GM23248 (cell line): ENCODE measurements at regions not wholly inside any gene's neighbourhood (a gene's known extent, or its start where the extent isn't known, plus 50 kb on each side); places are given as distances from the start of the nearest gene placed in this dataset.

ENCODE experiments used
- DNase-seq: peaks from one replicate; pipeline ENCODE4 v3.0.0-alpha.2; 2015
- H2AFZ ChIP-seq: fragments of 200-600 bp; sonication (generic); 2 replicates; pipeline ENCODE4 v1.6.1; 2016; ENCODE audit warnings: antibody characterized with exemption
- H3F3A ChIP-seq: fragments of 200-600 bp; sonication (generic); 2 replicates; pipeline ENCODE4 v1.6.1; 2016; ENCODE audit warnings: mild to moderate bottlenecking, antibody characterized with exemption, mixed run types; ENCODE audit not compliant: insufficient read depth
- H3K27ac ChIP-seq: fragments of 200-600 bp; sonication (generic); 2 replicates; pipeline ENCODE4 v1.5.1; 2016; ENCODE audit warnings: mild to moderate bottlenecking
- H3K27me3 ChIP-seq: fragments of 200-600 bp; sonication (generic); replicated peaks from 2 replicates; pipeline ENCODE4 v1.6.1; 2016; ENCODE audit warnings: mild to moderate bottlenecking; ENCODE audit not compliant: insufficient read depth
- H3K36me3 ChIP-seq: fragments of 200-600 bp; sonication (generic); 2 replicates; pipeline ENCODE4 v1.6.1; 2016; ENCODE audit warnings: low read depth, mild to moderate bottlenecking
- H3K4me1 ChIP-seq: fragments of 200-600 bp; sonication (generic); 2 replicates; pipeline ENCODE4 v1.6.1; 2016; ENCODE audit warnings: mild to moderate bottlenecking; ENCODE audit not compliant: insufficient read depth
- H3K4me2 ChIP-seq: fragments of 200-600 bp; sonication (generic); one replicate; pipeline ENCODE4 v1.6.1; 2016; ENCODE audit warnings: mild to moderate bottlenecking; ENCODE audit not compliant: unreplicated experiment
- H3K4me3 ChIP-seq: fragments of 200-600 bp; sonication (generic); 2 replicates; pipeline ENCODE4 v1.5.1; 2016; ENCODE audit warnings: mild to moderate bottlenecking
- H3K79me2 ChIP-seq: fragments of 200-600 bp; sonication (generic); 2 replicates; pipeline ENCODE4 v1.6.1; 2016; ENCODE audit warnings: mild to moderate bottlenecking; ENCODE audit not compliant: insufficient read depth
- H3K9ac ChIP-seq: fragments of 200-600 bp; sonication (generic); 2 replicates; pipeline ENCODE4 v1.6.1; 2016; ENCODE audit warnings: mild to moderate bottlenecking
- H3K9me2 ChIP-seq: fragments of 200-600 bp; sonication (generic); 2 replicates; pipeline ENCODE4 v1.6.1; 2016; ENCODE audit warnings: mixed run types, mild to moderate bottlenecking, moderate library complexity; ENCODE audit not compliant: insufficient read depth
- H3K9me3 ChIP-seq: fragments of 200-600 bp; sonication (generic); one replicate; pipeline ENCODE4 v1.6.1; 2017; ENCODE audit warnings: low read depth
- H4K20me1 ChIP-seq: fragments of 200-600 bp; sonication (generic); 2 replicates; pipeline ENCODE4 v1.6.0; 2016; ENCODE audit not compliant: insufficient read depth
- EZH2 ChIP-seq: fragments of 200-600 bp; sonication (generic); IDR thresholded peaks from 2 replicates; pipeline ENCODE4 v1.6.1; 2018; ENCODE audit warnings: antibody characterized with exemption, mild to moderate bottlenecking; ENCODE audit not compliant: insufficient read depth, poor library complexity, severe bottlenecking
- EZH2phosphoT487 ChIP-seq: fragments of 200-600 bp; sonication (generic); IDR thresholded peaks from 2 replicates; pipeline ENCODE4 v1.6.1; 2018; ENCODE audit warnings: antibody characterized with exemption, moderate library complexity, mild to moderate bottlenecking, low read depth; ENCODE audit not compliant: insufficient read depth
- WGBS, 2 experiments: methylation state at CpG; one replicate each; pipeline ENCODE4 v1.1.6; 2015 to 2017; ENCODE audit warnings: low lambda C conversion rate in 2 of 2, low coverage in 1 of 2; ENCODE audit errors: missing lambda C conversion rate in 2 of 2; 5-methylcytosine and 5-hydroxymethylcytosine counted together
- in situ Hi-C: fragments of 300-500 bp; cut with MboI; formaldehyde crosslinking; loops from 2 replicates; pipeline ENCODE4 v1.15.0; 2020

DNA sequence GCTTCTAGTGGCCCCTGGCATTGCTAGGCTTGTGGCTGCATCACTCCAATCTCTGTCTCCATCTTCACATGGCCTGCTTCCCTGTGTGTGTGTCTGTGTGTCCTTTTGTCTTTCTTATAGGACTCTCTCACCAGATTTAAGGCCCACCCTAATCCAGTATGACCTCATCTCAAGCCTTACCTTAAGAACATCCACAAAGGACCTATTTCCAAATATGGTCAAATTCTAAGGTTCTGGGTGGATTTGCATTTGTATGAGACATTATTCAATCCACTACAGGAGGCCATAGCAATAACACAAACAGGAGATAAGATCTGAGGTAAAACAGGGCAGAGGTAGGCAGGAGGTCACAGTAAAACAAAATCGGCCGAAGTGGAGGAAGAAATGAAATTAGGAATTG, 375.9 kb downstream of the BTG1 start:
- H4K20me1 ChIP-seq: no peaks in the 10 kb centered on the region
- no peaks in the 10 kb centered on the region for H3K79me2 ChIP-seq
- H3K4me3 ChIP-seq: no peak overlapping the region
- 97 to 100% methylated on average over 2 of the region's 2 CpGs for WGBS, 2 experiments
- H3F3A ChIP-seq: no peaks in the 10 kb centered on the region
- H3K4me2 ChIP-seq: no peak overlapping the region
- H3K9me3 ChIP-seq: no peaks in the 10 kb centered on the region
- peaks cover 9% of the 10 kb centered on the region for H3K4me1 ChIP-seq
- H3K27me3 ChIP-seq: no peaks in the 10 kb centered on the region
- TF ChIP-seq EZH2phosphoT487 (no peak), EZH2 (no peak)
- no peak overlapping the region for H3K9ac ChIP-seq
- no peaks in the 10 kb centered on the region for H3K9me2 ChIP-seq
- no peak overlapping the region for H3K27ac ChIP-seq
- H3K36me3 ChIP-seq: no peaks in the 10 kb centered on the region
- in situ Hi-C loops: no loop called here
- DNase-seq: no peak
- H2AFZ ChIP-seq: no peak overlapping the region

DNA sequence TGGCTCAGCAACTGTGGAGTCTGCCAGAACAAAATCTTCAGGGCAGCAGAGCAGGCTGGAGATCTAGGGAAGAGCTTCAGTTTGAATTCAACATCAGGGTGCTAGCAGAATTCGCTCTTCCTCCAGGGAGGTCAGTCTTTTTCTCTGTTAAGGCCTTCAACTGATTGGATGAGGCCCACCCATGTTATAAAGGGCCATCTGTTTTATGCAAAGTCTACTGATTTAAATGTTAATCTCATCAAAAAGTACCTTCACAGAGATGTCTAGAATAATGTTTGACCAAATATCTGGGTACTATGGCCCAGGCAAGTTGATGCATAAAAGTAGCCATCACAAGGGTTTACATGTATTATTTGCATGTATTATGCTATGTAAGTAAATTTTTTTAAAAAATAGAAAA, 378.4 kb downstream of the BTG1 start:
- no peaks in the 10 kb centered on the region for H3K9me3 ChIP-seq
- no peak overlapping the region for H3K4me3 ChIP-seq
- H3K27me3 ChIP-seq: no peaks in the 10 kb centered on the region
- no peaks in the 10 kb centered on the region for H3K79me2 ChIP-seq
- no peak overlapping the region for H3K9ac ChIP-seq
- in situ Hi-C loops: no loop called here
- H3K27ac ChIP-seq: no peak overlapping the region
- no peak for DNase-seq
- no peaks in the 10 kb centered on the region for H3K4me1 ChIP-seq
- H3K9me2 ChIP-seq: no peaks in the 10 kb centered on the region
- H2AFZ ChIP-seq: no peak overlapping the region
- TF ChIP-seq EZH2phosphoT487 (no peak), EZH2 (no peak)
- no peaks in the 10 kb centered on the region for H4K20me1 ChIP-seq
- WGBS, 2 experiments: 50 to 73% methylated on average over 1 of the region's 1 CpG
- no peak overlapping the region for H3K4me2 ChIP-seq
- no peaks in the 10 kb centered on the region for H3K36me3 ChIP-seq
- H3F3A ChIP-seq: no peaks in the 10 kb centered on the region

DNA sequence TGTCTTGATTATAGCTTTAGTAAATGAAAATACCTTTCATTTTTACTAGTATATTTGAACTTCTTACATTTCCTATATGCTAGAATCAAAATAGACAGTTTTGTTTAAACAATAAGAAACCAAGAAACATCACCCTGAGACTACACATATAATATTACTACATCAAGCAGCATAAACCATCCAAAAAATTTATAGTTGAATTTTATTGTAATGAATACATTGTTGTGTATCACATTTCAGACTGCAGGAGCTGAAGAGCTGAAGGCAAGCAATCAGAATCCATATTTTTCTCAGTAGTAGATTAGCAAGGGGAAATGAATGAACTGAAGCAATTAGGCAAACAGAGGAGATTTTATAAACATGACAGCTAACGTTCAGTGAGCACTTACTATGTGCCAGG, 379.2 kb downstream of the BTG1 start:
- H4K20me1 ChIP-seq: no peaks in the 10 kb centered on the region
- no peaks in the 10 kb centered on the region for H3K36me3 ChIP-seq
- no peak for DNase-seq
- no peak overlapping the region for H2AFZ ChIP-seq
- no peaks in the 10 kb centered on the region for H3K9me3 ChIP-seq
- no peaks in the 10 kb centered on the region for H3K4me1 ChIP-seq
- H3K27ac ChIP-seq: no peak overlapping the region
- H3K79me2 ChIP-seq: no peaks in the 10 kb centered on the region
- no peak overlapping the region for H3K4me3 ChIP-seq
- no peak overlapping the region for H3K9ac ChIP-seq
- no peak for TF ChIP-seq EZH2
- TF ChIP-seq EZH2phosphoT487: no peak
- H3K9me2 ChIP-seq: no peaks in the 10 kb centered on the region
- no peak overlapping the region for H3K4me2 ChIP-seq
- WGBS, 2 experiments: 47 to 53% methylated on average over 1 of the region's 1 CpG
- in situ Hi-C loops: no loop called here
- H3K27me3 ChIP-seq: no peaks in the 10 kb centered on the region
- H3F3A ChIP-seq: no peaks in the 10 kb centered on the region

DNA sequence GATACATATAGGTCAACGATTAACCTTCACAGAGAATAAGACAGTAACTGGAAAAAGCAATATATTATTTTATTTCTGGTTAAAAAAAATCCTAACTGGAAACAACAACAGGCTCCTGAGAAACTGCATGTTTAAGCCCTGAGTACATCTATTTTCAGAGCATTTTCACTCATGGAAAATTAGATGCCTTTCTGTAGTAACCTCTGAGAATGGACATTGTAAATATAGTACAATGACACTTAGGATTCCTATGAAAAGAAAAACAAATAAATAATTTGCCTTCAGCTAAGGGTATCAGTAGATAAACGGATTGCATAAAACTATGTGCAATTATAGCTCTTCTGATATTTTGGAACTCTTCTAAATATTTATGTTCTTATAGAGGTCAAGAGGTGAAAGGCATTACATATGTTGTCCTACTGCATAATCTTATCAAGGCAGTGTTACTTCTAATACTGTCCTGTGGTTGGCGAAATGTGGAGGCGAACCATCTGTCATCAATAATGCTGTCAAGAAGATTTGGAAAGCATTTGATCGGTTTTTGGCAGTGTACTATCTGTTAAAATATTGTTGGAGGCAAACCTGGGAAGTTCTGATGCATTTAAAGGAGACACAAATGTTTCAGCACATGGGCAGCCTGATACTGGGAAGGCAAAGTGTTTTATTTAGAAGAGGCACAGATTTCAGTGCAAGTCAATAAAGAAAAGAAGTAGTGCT, 381.8 kb downstream of the BTG1 start:
- Histone ChIP-seq H3K9me2 (no peaks in the 10 kb centered on the region), H3K27ac (no peak overlapping the region), H3K27me3 (no peaks in the 10 kb centered on the region), H3K4me1 (no peaks in the 10 kb centered on the region), H3K4me3 (no peak overlapping the region), H3K9ac (no peak overlapping the region), H2AFZ (no peak overlapping the region), H3K36me3 (no peaks in the 10 kb centered on the region), H3K4me2 (no peak overlapping the region), H4K20me1 (no peaks in the 10 kb centered on the region), H3F3A (no peaks in the 10 kb centered on the region), H3K9me3 (no peaks in the 10 kb centered on the region), H3K79me2 (no peaks in the 10 kb centered on the region)
- in situ Hi-C loops: no loop called here
- 30 to 31% methylated on average over 5 of the region's 5 CpGs for WGBS, 2 experiments
- DNase-seq: no peak
- TF ChIP-seq EZH2: no peak
- TF ChIP-seq EZH2phosphoT487: no peak
